Adrenal gland (tissue), 9 donors: ENCODE measurements at regions not wholly inside any gene's neighbourhood (a gene's known extent, or its start where the extent isn't known, plus 50 kb on each side); places are given as distances from the start of the nearest gene placed in this dataset.

Experiments used
- DNase-seq, 7 donors: peaks; one replicate each; pipeline ENCODE4 v3.0.0-alpha.2; 2019 to 2020
- H3K27ac ChIP-seq, 5 donors: fragments of 200-600 bp; sonication (generic) in 4 of 5; 1 replicate in 3 of 5; 2 replicates in 2 of 5; pipeline versions ENCODE4 v1.5.1 to v1.8.0; 2016 to 2020; ENCODE audit warnings: mild to moderate bottlenecking in 1 of 5
- H3K27me3 ChIP-seq: fragments of 200-600 bp; 2 replicates; pipeline ENCODE4 v1.8.0; 2021
- H3K36me3 ChIP-seq, 2 donors: fragments of 200-600 bp; replicated peaks in 1 of 2; 1 replicate in 1 of 2; 2 replicates in 1 of 2; pipeline versions ENCODE4 v1.5.1 to v1.8.0; 2018 to 2022
- H3K4me1 ChIP-seq, 2 donors: fragments of 200-600 bp; replicated peaks in 1 of 2; 1 replicate in 1 of 2; 2 replicates in 1 of 2; pipeline versions ENCODE4 v1.5.1 to v1.8.0; 2018 to 2021
- H3K4me3 ChIP-seq, 4 donors: fragments of 200-600 bp; sonication (generic) in 3 of 4; one replicate each; pipeline ENCODE4 v1.5.1; 2016 to 2018
- H3K9me3 ChIP-seq, 3 donors: fragments of 200-600 bp; sonication (generic) in 1 of 3; replicated peaks in 1 of 3; 1 replicate in 2 of 3; 2 replicates in 1 of 3; pipeline versions ENCODE4 v1.5.1 to v1.8.0; 2016 to 2021
- POLR2A ChIP-seq, 2 donors: fragments of 450-650 bp; IDR thresholded peaks; one replicate each; pipeline ENCODE4 v1.6.1; 2017; ENCODE audit warnings: antibody characterized with exemption in 2 of 2, mild to moderate bottlenecking in 2 of 2, moderate library complexity in 1 of 2
- WGBS, 4 donors: extraction: QIAGEN DNeasy Blood & Tissue Kit in 2 of 4; methylation state at CpG; one replicate each; pipeline versions ENCODE4 v1.1.5 to v1.1.7; 2013 to 2017; 5-methylcytosine and 5-hydroxymethylcytosine counted together
- intact Hi-C, 2 donors: fragments of 100-400 bp; cut with DNase I; formaldehyde crosslinking; loops; one replicate each; pipeline versions ENCODE4 v1.14.1 to v1.15.0; 2022 to 2023
- small RNA-seq, 2 donors: library from RNA; depleted of rRNA; stranded (forward); fragments of <200 nt; gene quantifications; one replicate each; pipeline ENCODE3, GENCODE V24; 2016
- TF ChIP-seq, protein P1 (sequence below), 6 experiments: fragments of 450-650 bp in 4 of 6; fragments of 200-600 bp in 2 of 6; sonication (generic) in 1 of 6; IDR thresholded peaks; 1 replicate in 5 of 6; 2 replicates in 1 of 6; pipeline versions ENCODE4 v1.5.1 to v1.8.0; 2016 to 2021; ENCODE audit warnings: antibody characterized with exemption in 6 of 6, mild to moderate bottlenecking in 2 of 6, moderate library complexity in 1 of 6
- donor health status: healthy with polysubstance abuse.
- donor health status: Bipolar disorder and iron deficiency.
- donor health status: DM: yes; HTN: yes; CAD: no.
- donor health status: DM: no; HTN: no; CAD: no.
- donor health status: DM: no; HTN: no; CAD: no.

DNA sequence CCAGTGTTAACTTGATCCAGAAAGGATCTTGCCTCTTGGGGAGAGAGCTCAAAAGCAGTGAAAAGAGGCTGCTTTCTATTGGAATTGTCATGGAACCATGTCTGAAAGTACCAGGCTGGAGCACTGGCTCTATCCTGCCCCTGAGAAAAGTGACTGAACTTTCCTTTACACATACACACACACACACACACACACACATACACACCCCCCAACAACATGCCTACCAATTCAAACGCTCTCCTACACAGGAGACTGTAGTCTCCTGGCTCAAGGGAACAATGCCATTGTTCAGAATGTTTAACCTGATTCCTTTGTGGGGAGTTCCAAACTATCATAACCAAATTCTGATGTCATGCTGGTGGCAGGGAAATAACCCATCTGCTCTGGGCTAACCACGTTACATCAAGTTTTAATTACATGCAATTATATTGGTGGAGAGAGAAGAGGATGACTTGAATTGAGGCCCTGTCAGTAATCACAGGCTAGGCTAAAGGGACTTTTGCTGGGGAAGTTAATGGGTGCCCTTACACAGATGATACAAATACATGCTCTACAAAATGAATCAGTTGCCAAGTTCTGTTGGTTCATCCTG lies 52.3 kb upstream of the DUSP10 start:
- TF ChIP-seq, protein P1, sequence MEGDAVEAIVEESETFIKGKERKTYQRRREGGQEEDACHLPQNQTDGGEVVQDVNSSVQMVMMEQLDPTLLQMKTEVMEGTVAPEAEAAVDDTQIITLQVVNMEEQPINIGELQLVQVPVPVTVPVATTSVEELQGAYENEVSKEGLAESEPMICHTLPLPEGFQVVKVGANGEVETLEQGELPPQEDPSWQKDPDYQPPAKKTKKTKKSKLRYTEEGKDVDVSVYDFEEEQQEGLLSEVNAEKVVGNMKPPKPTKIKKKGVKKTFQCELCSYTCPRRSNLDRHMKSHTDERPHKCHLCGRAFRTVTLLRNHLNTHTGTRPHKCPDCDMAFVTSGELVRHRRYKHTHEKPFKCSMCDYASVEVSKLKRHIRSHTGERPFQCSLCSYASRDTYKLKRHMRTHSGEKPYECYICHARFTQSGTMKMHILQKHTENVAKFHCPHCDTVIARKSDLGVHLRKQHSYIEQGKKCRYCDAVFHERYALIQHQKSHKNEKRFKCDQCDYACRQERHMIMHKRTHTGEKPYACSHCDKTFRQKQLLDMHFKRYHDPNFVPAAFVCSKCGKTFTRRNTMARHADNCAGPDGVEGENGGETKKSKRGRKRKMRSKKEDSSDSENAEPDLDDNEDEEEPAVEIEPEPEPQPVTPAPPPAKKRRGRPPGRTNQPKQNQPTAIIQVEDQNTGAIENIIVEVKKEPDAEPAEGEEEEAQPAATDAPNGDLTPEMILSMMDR (IDR thresholded peaks at IDR 0.05) = no peak
- no peak for TF ChIP-seq POLR2A (IDR thresholded peaks at IDR 0.05)

DNA sequence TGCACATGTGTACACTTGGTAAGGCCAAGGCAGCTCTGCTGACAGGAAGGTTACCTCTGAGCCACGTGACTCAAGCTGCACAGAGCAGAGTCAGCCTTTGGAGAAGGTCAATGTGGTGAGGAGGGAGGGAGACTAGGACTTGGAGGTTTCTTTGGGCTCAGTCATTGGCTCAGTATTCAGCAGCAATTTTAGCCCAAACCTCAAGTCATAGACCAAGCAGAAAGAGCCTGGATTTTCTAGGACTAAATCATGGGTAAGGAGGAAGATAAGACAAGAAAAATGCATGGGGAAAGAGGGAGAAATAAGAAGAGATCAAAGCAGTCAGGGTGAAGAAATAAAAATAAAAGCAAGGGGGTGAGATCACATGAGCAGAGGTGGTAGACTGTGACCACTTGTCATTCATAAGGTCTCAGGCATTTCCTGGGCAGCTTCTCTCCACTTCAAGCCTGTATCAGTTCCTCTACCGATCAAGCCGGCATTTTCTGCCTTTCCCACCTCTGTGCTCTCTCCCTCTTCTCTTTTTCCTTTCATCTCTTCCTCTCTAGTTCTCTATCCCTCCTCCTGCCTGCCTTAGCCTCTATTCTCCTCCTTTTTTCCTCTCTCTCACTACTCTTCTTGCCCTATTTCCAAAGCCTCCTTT lies 51.7 kb upstream of the DUSP10 start:
- no peaks in the 10 kb centered on the region for H3K27me3 ChIP-seq
- H3K9me3 ChIP-seq = no peaks in the 10 kb centered on the region
- H3K36me3 ChIP-seq = no peaks in the 10 kb centered on the region
- intact Hi-C loops = no loop called here
- no peaks in the 10 kb centered on the region for H3K4me1 ChIP-seq
- no peak overlapping the region for H3K4me3 ChIP-seq
- 64 to 80% (median 67%) methylated on average over 3 of the region's 3 CpGs for WGBS, 4 donors
- TF ChIP-seq, protein P1 (IDR thresholded peaks at IDR 0.05) = no peak
- no peak for TF ChIP-seq POLR2A (IDR thresholded peaks at IDR 0.05)
- no peak for DNase-seq
- H3K27ac ChIP-seq = no peak overlapping the region

More for the DNA sequence above, 52.3 kb upstream of the DUSP10 start:
- intact Hi-C loops = no loop called here
- Histone ChIP-seq H3K4me3 (no peak overlapping the region), H3K9me3 (no peaks in the 10 kb centered on the region), H3K36me3 (no peaks in the 10 kb centered on the region), H3K27me3 (no peaks in the 10 kb centered on the region), H3K4me1 (no peaks in the 10 kb centered on the region), H3K27ac (no peak overlapping the region)
- no peak for DNase-seq
- 42 to 70% (median 68%) methylated on average over 2 of the region's 2 CpGs for WGBS, 4 donors

DNA sequence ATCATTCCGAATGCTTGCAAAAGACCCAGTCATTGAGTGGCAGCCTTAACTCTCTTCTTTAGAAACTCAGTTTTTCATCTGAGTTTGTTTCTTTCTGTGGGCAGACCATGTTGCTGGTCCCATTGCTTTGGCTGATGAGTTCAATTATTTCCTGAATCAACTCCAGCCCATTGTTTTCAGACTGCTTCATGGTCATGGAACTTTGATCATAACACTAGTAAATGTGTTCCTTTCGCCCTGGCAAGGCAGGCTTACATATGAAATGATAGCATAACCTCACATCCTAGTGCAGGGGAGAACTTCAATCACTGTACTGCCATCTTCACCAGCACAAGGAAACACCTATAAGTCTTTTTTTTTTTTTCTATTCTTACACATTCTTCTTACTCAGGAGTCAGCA lies 50.0 kb upstream of the DUSP10 start:
- no peak for TF ChIP-seq POLR2A (IDR thresholded peaks at IDR 0.05)
- TF ChIP-seq, protein P1 (IDR thresholded peaks at IDR 0.05) = no peak
- Histone ChIP-seq H3K27ac (no peak overlapping the region), H3K9me3 (no peaks in the 10 kb centered on the region), H3K27me3 (no peaks in the 10 kb centered on the region), H3K4me3 (no peak overlapping the region), H3K4me1 (no peaks in the 10 kb centered on the region), H3K36me3 (no peaks in the 10 kb centered on the region)
- no peak for DNase-seq
- intact Hi-C loops = no loop called here
- WGBS, 4 donors = 86 to 92% (median 88%) methylated on average over 2 of the region's 2 CpGs

Small RNAs in the stretch of these regions (small RNA-seq; reads per million reads assigned to genes)
- gene RNU6-403P = 0 reads per million in 2 donors
